Mesothelial cell of epicardium (in vitro differentiated cells): ENCODE measurements at regions not wholly inside any gene's neighbourhood (a gene's known extent, or its start where the extent isn't known, plus 50 kb on each side); places are given as distances from the start of the nearest gene placed in this dataset.
A peak's percentile ranks its signal among the peaks of the same experiment; 100 is the strongest.

Experiments
- DNase-seq, 2 experiments: peaks; one replicate each; pipeline ENCODE4 v3.0.0; 2021; ENCODE audit warnings: low spot score in 2 of 2; ENCODE audit not compliant: unreplicated experiment in 2 of 2
- H3K27ac Mint-ChIP-seq: 2 replicates; pipeline ENCODE4 v1.8.0; 2021; ENCODE audit warnings: mixed read lengths
- H3K27me3 Mint-ChIP-seq: 2 replicates; pipeline ENCODE4 v1.8.0; 2021; ENCODE audit warnings: low read depth, mixed read lengths
- H3K36me3 Mint-ChIP-seq: 2 replicates; pipeline ENCODE4 v1.8.0; 2021; ENCODE audit warnings: mixed read lengths
- H3K4me1 Mint-ChIP-seq: 2 replicates; pipeline ENCODE4 v1.8.0; 2021; ENCODE audit warnings: mixed read lengths
- H3K4me3 Mint-ChIP-seq: 2 replicates; pipeline ENCODE4 v1.8.0; 2021; ENCODE audit warnings: mild to moderate bottlenecking, moderate library complexity, mixed read lengths
- H3K9me3 Mint-ChIP-seq: 2 replicates; pipeline ENCODE4 v1.8.0; 2021; ENCODE audit warnings: mixed read lengths
- TF ChIP-seq, protein P1 (sequence below): fragments of 200-600 bp; sonication (generic); IDR thresholded peaks from one replicate; pipeline ENCODE4 v1.5.0; 2021; ENCODE audit warnings: antibody characterized with exemption; ENCODE audit not compliant: unreplicated experiment

DNA sequence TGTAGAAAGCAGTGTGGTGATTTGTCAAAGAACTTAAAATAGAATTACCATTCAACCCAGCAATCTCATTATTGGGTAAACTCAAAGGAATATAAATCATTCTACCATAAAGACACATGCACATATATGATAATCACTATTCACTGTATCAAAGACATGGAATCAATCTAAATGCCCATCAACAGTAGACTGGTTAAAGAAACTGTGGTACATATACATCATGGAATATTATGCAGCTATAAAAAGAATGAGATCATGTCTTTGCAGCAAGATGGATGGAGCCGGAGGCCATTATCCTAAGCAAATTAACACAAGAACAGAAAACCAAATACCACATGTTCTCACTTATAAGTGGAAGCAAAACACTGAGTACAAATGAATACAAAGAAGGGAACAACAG is 281.5 kb upstream of the MAGI2 start:
- H3K36me3 Mint-ChIP-seq: peaks cover 12% of the 10 kb centered on the region
- no peak overlapping the region for H3K4me3 Mint-ChIP-seq
- TF ChIP-seq, protein P1, sequence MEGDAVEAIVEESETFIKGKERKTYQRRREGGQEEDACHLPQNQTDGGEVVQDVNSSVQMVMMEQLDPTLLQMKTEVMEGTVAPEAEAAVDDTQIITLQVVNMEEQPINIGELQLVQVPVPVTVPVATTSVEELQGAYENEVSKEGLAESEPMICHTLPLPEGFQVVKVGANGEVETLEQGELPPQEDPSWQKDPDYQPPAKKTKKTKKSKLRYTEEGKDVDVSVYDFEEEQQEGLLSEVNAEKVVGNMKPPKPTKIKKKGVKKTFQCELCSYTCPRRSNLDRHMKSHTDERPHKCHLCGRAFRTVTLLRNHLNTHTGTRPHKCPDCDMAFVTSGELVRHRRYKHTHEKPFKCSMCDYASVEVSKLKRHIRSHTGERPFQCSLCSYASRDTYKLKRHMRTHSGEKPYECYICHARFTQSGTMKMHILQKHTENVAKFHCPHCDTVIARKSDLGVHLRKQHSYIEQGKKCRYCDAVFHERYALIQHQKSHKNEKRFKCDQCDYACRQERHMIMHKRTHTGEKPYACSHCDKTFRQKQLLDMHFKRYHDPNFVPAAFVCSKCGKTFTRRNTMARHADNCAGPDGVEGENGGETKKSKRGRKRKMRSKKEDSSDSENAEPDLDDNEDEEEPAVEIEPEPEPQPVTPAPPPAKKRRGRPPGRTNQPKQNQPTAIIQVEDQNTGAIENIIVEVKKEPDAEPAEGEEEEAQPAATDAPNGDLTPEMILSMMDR: no peak
- peaks cover 46% of the 10 kb centered on the region for H3K9me3 Mint-ChIP-seq
- H3K27me3 Mint-ChIP-seq: no peaks in the 10 kb centered on the region
- no peak for DNase-seq
- H3K27ac Mint-ChIP-seq: no peak overlapping the region
- H3K4me1 Mint-ChIP-seq: no peaks in the 10 kb centered on the region

DNA sequence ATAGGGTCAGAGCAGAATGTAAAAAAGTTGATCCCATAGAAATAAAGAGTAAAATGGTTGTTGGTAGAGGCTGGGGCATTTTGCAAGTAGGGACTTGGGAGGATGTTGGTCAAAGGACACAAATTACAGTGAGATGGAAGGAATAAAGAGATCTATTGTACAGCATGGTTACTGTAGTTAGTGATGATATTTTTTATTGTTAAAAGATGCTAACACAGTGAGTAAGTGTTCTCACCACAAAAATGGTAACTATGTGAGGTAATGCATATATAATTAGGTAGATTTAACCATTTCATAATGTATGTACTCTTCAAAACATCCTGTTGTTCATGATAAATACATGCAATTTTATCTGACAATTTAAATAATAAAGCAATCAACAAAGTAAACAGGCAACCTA is 280.7 kb upstream of the MAGI2 start:
- Mint-ChIP-seq H3K27ac (no peak overlapping the region), H3K4me3 (no peak overlapping the region), H3K36me3 (peaks cover 11% of the 10 kb centered on the region), H3K4me1 (no peaks in the 10 kb centered on the region), H3K9me3 (peaks cover 47% of the 10 kb centered on the region), H3K27me3 (no peaks in the 10 kb centered on the region)
- TF ChIP-seq, protein P1: no peak
- DNase-seq: no peak

DNA sequence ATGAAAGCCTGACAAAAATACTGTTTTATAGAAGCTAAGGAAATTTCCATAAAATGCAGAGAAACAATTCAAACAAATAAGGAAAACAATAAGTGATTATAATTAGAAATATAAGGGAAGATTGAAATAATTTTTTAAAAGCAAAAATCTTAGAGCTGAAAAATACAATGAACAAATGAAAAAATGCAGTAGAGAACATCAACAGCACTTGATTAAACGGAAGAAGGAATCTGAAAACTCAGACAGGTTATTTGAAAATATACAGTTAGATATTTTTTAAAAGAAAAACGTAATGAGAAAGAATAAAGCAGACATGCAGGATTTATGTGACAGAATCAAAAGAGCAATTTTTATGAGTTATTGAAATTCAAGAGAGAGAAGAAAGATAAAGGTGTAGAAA is 279.1 kb upstream of the MAGI2 start:
- Mint-ChIP-seq H3K27ac (no peak overlapping the region), H3K36me3 (peaks cover 19% of the 10 kb centered on the region), H3K27me3 (no peaks in the 10 kb centered on the region), H3K4me3 (no peak overlapping the region), H3K9me3 (peaks cover 53% of the 10 kb centered on the region), H3K4me1 (no peaks in the 10 kb centered on the region)
- DNase-seq: no peak
- TF ChIP-seq, protein P1: no peak

DNA sequence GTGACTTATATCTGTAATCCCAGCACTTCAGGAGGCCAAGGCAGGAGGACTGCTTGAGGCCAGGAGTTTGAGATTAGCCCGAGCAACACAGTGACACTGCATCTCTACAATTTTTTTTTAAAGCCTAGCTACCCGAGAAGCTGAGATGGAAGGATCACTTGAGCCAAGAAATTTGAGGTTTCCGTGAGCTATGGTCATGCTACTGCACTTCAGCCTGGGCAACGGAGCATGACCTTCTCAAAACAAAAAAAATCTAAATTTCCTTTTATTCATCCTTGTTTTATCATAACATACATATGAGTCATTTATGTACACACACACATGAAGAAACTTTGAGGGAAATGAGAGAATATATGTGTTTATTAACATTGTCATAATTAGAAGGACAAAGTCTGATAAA is 277.5 kb upstream of the MAGI2 start:
- no peaks in the 10 kb centered on the region for H3K27me3 Mint-ChIP-seq
- DNase-seq: no peak
- peaks cover 53% of the 10 kb centered on the region for H3K9me3 Mint-ChIP-seq
- no peak overlapping the region for H3K27ac Mint-ChIP-seq
- TF ChIP-seq, protein P1: no peak
- H3K36me3 Mint-ChIP-seq: peaks cover 19% of the 10 kb centered on the region
- H3K4me1 Mint-ChIP-seq: peaks cover 4% of the 10 kb centered on the region
- no peak overlapping the region for H3K4me3 Mint-ChIP-seq

DNA sequence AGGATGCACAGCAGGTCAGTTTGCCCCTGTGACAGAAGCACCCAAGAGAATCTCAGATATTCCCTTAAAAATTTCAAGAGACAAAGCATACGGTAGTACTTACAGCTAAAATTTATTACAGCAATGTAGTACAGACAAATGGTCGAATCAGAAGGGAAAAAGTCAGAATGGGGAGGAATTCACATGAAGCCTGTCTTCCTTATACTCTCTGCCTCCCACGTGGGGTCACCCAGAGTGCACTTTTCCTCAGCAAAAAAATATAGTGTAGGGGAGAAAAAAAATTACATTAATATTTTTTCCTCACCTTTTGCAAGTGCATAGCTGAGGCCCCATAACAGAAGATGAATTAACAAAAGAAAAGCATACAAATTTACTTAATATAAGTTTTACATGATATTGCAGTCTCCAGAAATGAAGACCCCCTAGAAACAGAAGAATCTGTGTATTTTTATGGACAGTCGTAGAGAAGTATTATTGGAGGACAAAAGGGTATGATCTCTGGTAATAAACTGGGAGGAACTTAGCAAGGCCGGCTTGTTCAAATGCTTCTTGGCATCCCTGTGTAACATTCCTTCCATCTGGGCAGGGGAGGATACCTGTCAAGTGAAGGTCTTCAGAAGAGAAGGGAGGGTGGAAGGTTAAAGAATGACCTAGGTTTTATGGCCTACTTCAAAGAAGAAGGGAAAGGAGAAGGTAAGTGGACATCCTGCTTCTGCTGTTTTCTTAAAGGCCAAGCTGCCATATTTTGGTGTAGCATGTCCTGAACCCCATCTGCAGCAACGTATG is 270.6 kb upstream of the MAGI2 start:
- peaks cover 6% of the 10 kb centered on the region for H3K36me3 Mint-ChIP-seq
- no peaks in the 10 kb centered on the region for H3K27me3 Mint-ChIP-seq
- DNase-seq: no peak

More for the DNA sequence above, 270.6 kb upstream of the MAGI2 start:
- Mint-ChIP-seq H3K9me3 (peaks cover 4% of the 10 kb centered on the region), H3K27ac (peak overlapping the region; percentile 81), H3K4me3 (no peak overlapping the region), H3K4me1 (peaks cover 30% of the 10 kb centered on the region)
- TF ChIP-seq, protein P1: no peak
